Fibroblast of mammary gland (primary cell): ENCODE measurements at regions not wholly inside any gene's neighbourhood (a gene's known extent, or its start where the extent isn't known, plus 50 kb on each side); places are given as distances from the start of the nearest gene placed in this dataset.

Experiments used
- DNase-seq: peaks from one replicate; pipeline ENCODE4 v3.0.0-alpha.2; 2010; ENCODE audit warnings: low read depth
- H3K4me3 ChIP-seq: 2 replicates; pipeline ENCODE4 v1.5.1; 2011; ENCODE audit warnings: low read depth, mild to moderate bottlenecking, low read length, moderate library complexity; ENCODE audit not compliant: control insufficient read depth
- TF ChIP-seq, protein P1 (sequence below): conservative IDR thresholded peaks from 2 replicates; pipeline ENCODE4 v1.5.1; 2011; ENCODE audit warnings: low read depth, low read length, inconsistent platforms; ENCODE audit not compliant: control insufficient read depth, insufficient read depth

DNA sequence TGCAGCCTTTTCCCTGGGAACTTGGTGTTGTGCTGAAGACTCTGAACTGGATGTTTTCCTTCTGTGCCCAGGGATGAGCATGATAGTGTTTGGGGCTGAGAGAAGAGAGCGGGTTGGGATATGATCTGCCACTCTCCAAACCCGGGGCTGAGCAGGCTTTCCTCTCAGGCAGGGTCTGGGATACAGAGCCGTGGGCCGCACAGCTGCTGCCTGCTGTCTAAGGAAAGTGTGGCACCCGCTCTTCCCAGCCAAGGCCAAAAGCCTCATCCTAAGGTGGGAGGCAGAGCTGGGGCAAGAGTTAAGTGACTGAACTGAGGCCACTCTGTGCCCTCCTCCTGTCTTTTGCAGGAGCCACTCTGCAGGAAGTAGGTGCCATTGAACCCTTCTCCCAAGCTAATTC is 83.6 kb upstream of the PITX1 start:
- TF ChIP-seq, protein P1, sequence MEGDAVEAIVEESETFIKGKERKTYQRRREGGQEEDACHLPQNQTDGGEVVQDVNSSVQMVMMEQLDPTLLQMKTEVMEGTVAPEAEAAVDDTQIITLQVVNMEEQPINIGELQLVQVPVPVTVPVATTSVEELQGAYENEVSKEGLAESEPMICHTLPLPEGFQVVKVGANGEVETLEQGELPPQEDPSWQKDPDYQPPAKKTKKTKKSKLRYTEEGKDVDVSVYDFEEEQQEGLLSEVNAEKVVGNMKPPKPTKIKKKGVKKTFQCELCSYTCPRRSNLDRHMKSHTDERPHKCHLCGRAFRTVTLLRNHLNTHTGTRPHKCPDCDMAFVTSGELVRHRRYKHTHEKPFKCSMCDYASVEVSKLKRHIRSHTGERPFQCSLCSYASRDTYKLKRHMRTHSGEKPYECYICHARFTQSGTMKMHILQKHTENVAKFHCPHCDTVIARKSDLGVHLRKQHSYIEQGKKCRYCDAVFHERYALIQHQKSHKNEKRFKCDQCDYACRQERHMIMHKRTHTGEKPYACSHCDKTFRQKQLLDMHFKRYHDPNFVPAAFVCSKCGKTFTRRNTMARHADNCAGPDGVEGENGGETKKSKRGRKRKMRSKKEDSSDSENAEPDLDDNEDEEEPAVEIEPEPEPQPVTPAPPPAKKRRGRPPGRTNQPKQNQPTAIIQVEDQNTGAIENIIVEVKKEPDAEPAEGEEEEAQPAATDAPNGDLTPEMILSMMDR = no peak

DNA sequence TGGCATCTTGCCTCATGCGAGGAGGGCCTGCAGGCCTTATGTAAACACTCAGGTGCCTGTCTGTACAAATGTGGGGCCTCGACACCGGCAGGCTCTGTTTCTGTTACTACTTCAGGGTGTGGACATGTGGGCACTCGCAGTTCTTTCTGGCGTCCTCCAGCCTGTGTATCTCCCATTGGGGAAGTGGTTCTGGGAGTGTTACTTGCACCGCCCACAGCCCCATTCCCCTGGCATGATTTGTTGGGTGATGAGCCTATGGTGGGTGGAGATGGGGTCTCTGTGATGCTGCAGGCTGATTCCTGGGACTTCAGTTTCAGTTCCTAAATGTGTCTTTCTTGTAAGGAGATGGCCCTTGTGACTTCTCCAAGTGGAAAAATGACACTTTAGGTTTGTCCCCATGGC is 82.1 kb upstream of the PITX1 start:
- TF ChIP-seq, protein P1 = no peak
- no peak for DNase-seq
- no peak overlapping the region for H3K4me3 ChIP-seq

More for the DNA sequence above, 83.6 kb upstream of the PITX1 start:
- H3K4me3 ChIP-seq = no peak overlapping the region
- DNase-seq = no peak

DNA sequence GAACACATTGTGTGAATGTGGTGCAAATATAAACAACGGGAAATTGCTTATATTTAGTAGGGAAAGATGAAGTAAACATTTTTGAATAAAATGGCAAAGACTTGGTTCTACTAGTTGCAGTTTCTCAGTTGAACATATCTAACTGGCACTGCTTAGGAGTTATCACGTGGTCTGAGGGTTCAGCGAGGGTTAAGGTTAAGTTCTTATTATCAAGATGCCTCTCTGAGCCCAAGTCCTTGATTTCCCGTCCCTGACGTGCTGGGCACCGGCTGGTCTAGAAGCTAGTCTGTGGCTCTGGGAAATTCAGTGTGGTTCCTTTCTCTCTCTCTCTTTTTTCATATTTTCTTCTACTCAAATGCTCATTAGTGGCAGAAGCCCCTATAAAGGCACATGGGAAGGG is 81.6 kb upstream of the PITX1 start:
- no peak for DNase-seq
- TF ChIP-seq, protein P1 = no peak
- no peak overlapping the region for H3K4me3 ChIP-seq

DNA sequence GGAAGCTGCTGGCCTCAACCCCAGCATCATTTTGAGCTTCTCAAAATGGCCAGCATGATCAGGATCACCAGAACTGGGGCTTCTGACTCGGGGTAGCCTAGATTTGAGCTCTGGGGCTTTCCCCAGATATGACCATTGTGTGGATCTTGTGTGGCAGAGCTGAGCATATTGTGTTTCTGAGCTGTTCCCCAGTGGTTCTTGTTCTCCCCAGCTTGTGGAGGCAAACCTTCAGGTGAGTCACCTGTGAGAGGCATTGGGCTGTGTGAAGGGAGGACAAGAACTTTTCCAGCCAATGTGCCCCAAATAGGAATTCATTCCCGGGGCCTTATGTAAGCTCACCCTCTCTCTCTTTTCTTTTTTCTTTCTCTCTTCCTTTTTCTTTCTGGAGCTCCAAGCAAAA is 80.7 kb upstream of the PITX1 start:
- H3K4me3 ChIP-seq = no peak overlapping the region
- TF ChIP-seq, protein P1 = no peak
- DNase-seq = no peak

DNA sequence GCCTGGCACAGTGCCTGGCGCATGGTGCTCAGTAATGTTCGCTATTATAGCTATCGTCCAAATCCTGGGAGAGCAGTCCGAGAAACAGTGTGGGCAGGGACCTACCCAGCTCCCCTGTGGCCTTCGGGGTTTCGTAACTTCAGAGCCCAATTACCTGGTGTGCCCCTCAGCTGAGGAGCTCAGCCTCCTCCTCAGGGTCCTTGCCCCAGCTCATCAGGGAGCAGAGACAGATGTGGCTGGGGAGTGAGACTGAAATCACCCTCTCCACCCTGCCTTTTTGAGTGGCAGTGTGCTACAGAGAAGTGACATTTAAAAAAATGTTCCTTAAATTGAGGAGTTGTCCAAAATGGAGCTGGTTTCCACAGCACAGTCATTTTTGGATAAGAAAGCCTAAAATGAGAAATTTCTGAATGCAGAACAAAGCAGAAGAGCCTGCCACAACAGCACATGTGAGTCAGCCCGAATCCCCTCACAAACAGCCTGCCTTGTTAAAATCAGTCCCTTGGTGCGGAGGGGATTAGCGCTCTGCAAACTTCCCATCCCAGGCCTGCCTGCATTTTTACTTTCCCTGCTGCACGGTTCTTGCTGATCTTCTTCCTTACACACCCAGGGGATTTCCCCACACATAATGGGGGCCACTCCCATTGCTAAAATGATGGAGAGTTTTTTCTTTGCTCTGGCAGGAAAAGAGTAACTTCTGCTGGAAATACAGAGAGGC is 78.1 kb upstream of the PITX1 start:
- no peak for DNase-seq

DNA sequence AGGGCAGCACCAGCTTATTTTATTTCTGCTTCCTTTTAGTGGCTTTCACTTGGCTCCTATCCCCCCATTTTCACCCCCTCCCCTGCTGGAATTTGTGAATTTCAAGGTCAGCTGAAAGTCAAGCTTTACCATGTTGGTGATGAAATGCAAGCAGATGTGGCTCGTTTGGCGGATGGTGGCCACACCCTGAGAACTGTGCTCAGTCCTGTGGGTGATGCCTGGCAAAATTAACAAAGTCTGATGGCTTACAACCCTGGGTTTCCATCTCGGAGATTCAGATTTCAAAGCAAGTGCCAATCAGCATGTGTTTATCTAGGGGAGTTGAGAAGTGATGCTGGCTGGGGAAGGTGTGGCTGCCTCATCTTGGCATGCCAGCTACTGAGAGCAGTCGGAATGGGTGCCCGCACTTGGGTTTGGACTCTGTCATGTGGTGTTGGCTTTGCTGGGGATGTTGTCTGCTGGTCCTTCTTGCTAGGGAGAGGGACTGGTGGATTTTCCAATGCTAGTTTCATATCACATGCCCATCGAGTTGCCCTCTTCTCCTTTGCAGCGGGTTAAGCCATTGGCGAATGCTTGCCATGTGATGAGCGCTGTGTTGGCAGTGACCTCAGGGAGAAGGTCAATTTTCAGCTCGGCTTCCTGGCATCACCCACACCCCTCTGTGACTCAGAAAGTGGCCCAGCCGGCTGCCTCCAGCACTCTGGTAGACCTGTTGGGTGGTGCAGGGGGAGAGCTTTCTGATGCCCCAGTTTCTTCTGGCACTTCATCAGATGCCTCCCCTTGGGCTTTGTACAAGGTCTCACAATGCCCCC is 77.0 kb upstream of the PITX1 start:
- DNase-seq = no peak
- TF ChIP-seq, protein P1 = no peak
- H3K4me3 ChIP-seq = no peak overlapping the region

More for the DNA sequence above, 78.1 kb upstream of the PITX1 start:
- no peak overlapping the region for H3K4me3 ChIP-seq
- TF ChIP-seq, protein P1 = no peak
